ENCODE measurements at regions not wholly inside any gene's neighbourhood (a gene's known extent, or its start where the extent isn't known, plus 50 kb on each side); places are given as distances from the start of the nearest gene placed in this dataset.
"Not testable (repeated sequence)": the region's sequence is repeated elsewhere in the genome, so short reads cannot be mapped to it uniquely, and the experiment has no call there.

- no peak overlapping the region for H3K4me3 ChIP-seq (ENCODE audit: control insufficient read depth, low read depth, low read length)
- no peak for DNase-seq (ENCODE audit: low read depth)
- no peak for TF ChIP-seq CTCF (conservative IDR thresholded peaks at IDR 0.05; ENCODE audit: control insufficient read depth, insufficient read depth, low read depth, low read length)
These were observed 163.7 kb upstream of the RPH3A start for GRCh38 chr12:112627851-112628250.

GRCh38 chr12:112631974-112632373, 159.6 kb upstream of the RPH3A start:
- DNase-seq (ENCODE audit: low read depth); H3K4me3 ChIP-seq (ENCODE audit: control insufficient read depth, low read depth, low read length): not testable (repeated sequence)

GRCh38 chr12:112635036-112635435, 156.5 kb upstream of the RPH3A start:
- TF ChIP-seq CTCF (conservative IDR thresholded peaks at IDR 0.05; ENCODE audit: control insufficient read depth, insufficient read depth, low read depth, low read length): no peak
- no peak overlapping the region for H3K4me3 ChIP-seq (ENCODE audit: control insufficient read depth, low read depth, low read length)
- DNase-seq (ENCODE audit: low read depth): no peak

GRCh38 chr12:112638420-112638819, 153.1 kb upstream of the RPH3A start:
- H3K4me3 ChIP-seq (ENCODE audit: control insufficient read depth, low read depth, low read length): no peak overlapping the region
- TF ChIP-seq CTCF (conservative IDR thresholded peaks at IDR 0.05; ENCODE audit: control insufficient read depth, insufficient read depth, low read depth, low read length): no peak
- no peak for DNase-seq (ENCODE audit: low read depth)

- no peak for TF ChIP-seq CTCF (conservative IDR thresholded peaks at IDR 0.05; ENCODE audit: control insufficient read depth, insufficient read depth, low read depth, low read length)
- no peak overlapping the region for H3K4me3 ChIP-seq (ENCODE audit: control insufficient read depth, low read depth, low read length)
- no peak for DNase-seq (ENCODE audit: low read depth)
These were observed 146.0 kb upstream of the RPH3A start for GRCh38 chr12:112645586-112645985.

GRCh38 chr12:112656141-112656540, 135.4 kb upstream of the RPH3A start:
- H3K4me3 ChIP-seq (ENCODE audit: control insufficient read depth, low read depth, low read length): no peak overlapping the region
- TF ChIP-seq CTCF (conservative IDR thresholded peaks at IDR 0.05; ENCODE audit: control insufficient read depth, insufficient read depth, low read depth, low read length): no peak
- DNase-seq (ENCODE audit: low read depth): no peak

GRCh38 chr12:112664569-112664968, 127.0 kb upstream of the RPH3A start:
- DNase-seq (ENCODE audit: low read depth): no peak
- H3K4me3 ChIP-seq (ENCODE audit: control insufficient read depth, low read depth, low read length): no peak overlapping the region
- no peak for TF ChIP-seq CTCF (conservative IDR thresholded peaks at IDR 0.05; ENCODE audit: control insufficient read depth, insufficient read depth, low read depth, low read length)

Measured in fibroblast of mammary gland (primary cell).